ENCODE measurements at regions not wholly inside any gene's neighbourhood (a gene's known extent, or its start where the extent isn't known, plus 50 kb on each side); places are given as distances from the start of the nearest gene placed in this dataset.

DNA sequence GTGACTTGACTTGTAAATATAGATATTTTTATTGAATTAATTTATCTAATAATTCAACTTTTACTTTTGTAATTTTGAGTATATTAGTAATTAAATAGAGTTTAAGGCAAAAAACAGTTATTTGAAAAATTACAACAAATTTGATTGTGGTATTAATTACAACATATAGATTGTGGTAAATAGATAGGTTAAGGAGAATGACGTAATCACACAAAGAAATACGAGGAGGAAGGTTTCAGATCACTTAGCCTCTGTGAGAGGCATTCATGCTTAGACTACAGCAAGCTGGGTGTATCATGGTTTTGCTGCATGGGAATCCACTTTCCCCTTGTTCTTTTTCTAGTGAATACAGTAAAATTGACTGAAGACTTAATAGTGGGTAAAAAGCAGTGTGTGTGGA lies 878.4 kb upstream of the EDIL3 start:
- no peak for DNase-seq (ENCODE audit: extremely low read depth in 1 of 4, low spot score in 3 of 4)
- no peak for ATAC-seq
- H3K27me3 ChIP-seq (ENCODE audit: control insufficient read depth in 2 of 2, insufficient read depth in 2 of 2, low read length in 2 of 2): no peaks in the 10 kb centered on the region
- no peaks in the 10 kb centered on the region for H3K36me3 ChIP-seq (ENCODE audit: control insufficient read depth, insufficient read depth, low read length)
- H3K27ac ChIP-seq (ENCODE audit: extremely low read depth, low read depth, low read length): no peak overlapping the region
- no peak overlapping the region for H2AFZ ChIP-seq (ENCODE audit: low read depth, low read length)
- no TSS peak for BruUV-seq (replicated peaks)
- ChIA-PET POLR2A (no interaction called here), CTCF (ENCODE audit: low intra/inter-chr PET ratio) (no interaction called here)
- H3K9me1 ChIP-seq (ENCODE audit: control insufficient read depth, insufficient read depth, low read length): no peaks in the 10 kb centered on the region
- in situ Hi-C loops (cut with MboI): no loop called here
- intact Hi-C loops (cut with micrococcal nuclease): no loop called here
- 0% methylated on average over 2 of the region's 2 CpGs for WGBS (ENCODE audit: insufficient coverage, low coverage, missing lambda C conversion rate)
- H3K9ac ChIP-seq (ENCODE audit: insufficient read depth in 1 of 2, low read depth in 2 of 2, low read length in 2 of 2): no peak overlapping the region
- no peaks in the 10 kb centered on the region for H3K4me1 ChIP-seq (replicated peaks in 1 of 2; ENCODE audit: control insufficient read depth in 2 of 2, insufficient read depth in 2 of 2, low read length in 2 of 2)
- no peak overlapping the region for H3K4me3 ChIP-seq
- H4K20me1 ChIP-seq (replicated peaks; ENCODE audit: control insufficient read depth, insufficient read depth, low read length): no peaks in the 10 kb centered on the region
- no peak overlapping the region for H3K4me2 ChIP-seq (ENCODE audit: insufficient read depth, low read length)
- no peaks in the 10 kb centered on the region; the same call in 1 of the 2 replicates for H3K9me3 ChIP-seq (replicated peaks; ENCODE audit: control insufficient read depth, insufficient read depth, low read depth, low read length)
- TF ChIP-seq KAT7 (CRISPR knock-in tag; IDR thresholded peaks at IDR 0.05; ENCODE audit: borderline replicate concordance): no peak
- TF ChIP-seq, protein P1, sequence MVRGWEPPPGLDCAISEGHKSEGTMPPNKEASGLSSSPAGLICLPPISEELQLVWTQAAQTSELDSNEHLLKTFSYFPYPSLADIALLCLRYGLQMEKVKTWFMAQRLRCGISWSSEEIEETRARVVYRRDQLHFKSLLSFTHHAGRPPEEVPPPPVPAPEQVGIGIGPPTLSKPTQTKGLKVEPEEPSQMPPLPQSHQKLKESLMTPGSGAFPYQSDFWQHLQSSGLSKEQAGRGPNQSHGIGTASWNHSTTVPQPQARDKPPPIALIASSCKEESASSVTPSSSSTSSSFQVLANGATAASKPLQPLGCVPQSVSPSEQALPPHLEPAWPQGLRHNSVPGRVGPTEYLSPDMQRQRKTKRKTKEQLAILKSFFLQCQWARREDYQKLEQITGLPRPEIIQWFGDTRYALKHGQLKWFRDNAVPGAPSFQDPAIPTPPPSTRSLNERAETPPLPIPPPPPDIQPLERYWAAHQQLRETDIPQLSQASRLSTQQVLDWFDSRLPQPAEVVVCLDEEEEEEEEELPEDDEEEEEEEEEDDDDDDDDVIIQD (CRISPR knock-in tag; IDR thresholded peaks at IDR 0.05): no peak
- TF ChIP-seq, protein P2, sequence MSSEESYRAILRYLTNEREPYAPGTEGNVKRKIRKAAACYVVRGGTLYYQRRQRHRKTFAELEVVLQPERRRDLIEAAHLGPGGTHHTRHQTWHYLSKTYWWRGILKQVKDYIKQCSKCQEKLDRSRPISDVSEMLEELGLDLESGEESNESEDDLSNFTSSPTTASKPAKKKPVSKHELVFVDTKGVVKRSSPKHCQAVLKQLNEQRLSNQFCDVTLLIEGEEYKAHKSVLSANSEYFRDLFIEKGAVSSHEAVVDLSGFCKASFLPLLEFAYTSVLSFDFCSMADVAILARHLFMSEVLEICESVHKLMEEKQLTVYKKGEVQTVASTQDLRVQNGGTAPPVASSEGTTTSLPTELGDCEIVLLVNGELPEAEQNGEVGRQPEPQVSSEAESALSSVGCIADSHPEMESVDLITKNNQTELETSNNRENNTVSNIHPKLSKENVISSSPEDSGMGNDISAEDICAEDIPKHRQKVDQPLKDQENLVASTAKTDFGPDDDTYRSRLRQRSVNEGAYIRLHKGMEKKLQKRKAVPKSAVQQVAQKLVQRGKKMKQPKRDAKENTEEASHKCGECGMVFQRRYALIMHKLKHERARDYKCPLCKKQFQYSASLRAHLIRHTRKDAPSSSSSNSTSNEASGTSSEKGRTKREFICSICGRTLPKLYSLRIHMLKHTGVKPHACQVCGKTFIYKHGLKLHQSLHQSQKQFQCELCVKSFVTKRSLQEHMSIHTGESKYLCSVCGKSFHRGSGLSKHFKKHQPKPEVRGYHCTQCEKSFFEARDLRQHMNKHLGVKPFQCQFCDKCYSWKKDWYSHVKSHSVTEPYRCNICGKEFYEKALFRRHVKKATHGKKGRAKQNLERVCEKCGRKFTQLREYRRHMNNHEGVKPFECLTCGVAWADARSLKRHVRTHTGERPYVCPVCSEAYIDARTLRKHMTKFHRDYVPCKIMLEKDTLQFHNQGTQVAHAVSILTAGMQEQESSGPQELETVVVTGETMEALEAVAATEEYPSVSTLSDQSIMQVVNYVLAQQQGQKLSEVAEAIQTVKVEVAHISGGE (CRISPR knock-in tag; IDR thresholded peaks at IDR 0.05): no peak
- TF ChIP-seq, protein P3, sequence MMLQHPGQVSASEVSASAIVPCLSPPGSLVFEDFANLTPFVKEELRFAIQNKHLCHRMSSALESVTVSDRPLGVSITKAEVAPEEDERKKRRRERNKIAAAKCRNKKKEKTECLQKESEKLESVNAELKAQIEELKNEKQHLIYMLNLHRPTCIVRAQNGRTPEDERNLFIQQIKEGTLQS (IDR thresholded peaks at IDR 0.05): peak; percentile 42; the same call in 1 of the 2 replicates
- TF ChIP-seq, protein P3 (CRISPR knock-in tag; conservative IDR thresholded peaks at IDR 0.05): no peak
- no peaks in the 10 kb centered on the region for H3K79me2 ChIP-seq (ENCODE audit: control insufficient read depth, insufficient read depth, low read length)
- no peak for FAIRE-seq
